ENCODE measurements at regions not wholly inside any gene's neighbourhood (a gene's known extent, or its start where the extent isn't known, plus 50 kb on each side); places are given as distances from the start of the nearest gene placed in this dataset.

DNA sequence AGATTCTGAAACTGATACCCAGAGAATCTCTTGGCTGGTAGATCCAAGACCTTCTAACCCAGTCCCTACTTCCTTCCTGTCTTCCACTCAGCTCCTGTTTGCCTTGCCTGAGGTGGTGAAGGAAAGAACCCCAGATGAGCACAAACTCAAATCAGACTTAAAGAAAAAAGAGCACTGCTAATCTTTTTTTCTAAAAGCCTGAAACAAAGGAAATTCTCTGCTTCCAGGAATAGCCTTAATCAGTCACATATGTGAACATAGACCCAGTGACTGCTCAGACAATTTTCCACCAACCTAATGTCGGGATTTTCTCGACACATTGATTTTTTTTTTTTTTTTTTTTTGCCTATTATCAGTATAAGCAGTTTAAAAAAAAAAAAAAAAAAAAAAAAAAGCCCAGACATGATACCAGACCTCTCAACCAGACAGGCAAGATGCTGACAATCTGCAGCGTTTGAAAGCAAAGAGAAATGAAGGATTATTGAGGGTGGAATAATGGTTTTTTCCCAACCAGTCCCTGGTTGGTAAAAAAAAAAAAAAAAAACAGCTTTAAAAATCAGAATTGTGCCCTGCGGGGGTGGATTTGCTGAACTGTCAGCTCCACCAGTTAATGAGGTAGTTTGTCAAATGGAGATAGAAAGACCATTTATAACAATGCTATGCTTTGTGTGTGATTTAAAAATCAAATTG is 256.8 kb upstream of the RARB start:
- TF ChIP-seq RFX1 (IDR thresholded peaks at IDR 0.05) (no peak), ZNF444 (CRISPR knock-in tag; IDR thresholded peaks at IDR 0.05) (no peak), LEF1 (IDR thresholded peaks at IDR 0.05) (no peak), SIN3B (IDR thresholded peaks at IDR 0.05; ENCODE audit: low read depth) (no peak), ZNF239 (CRISPR knock-in tag; IDR thresholded peaks at IDR 0.05) (no peak), HDAC2 (IDR thresholded peaks at IDR 0.05) (no peak), NFXL1 (CRISPR knock-in tag; IDR thresholded peaks at IDR 0.05) (no peak), FOXJ2 (tag; IDR thresholded peaks at IDR 0.05) (no peak), ZNF561 (CRISPR knock-in tag; conservative IDR thresholded peaks at IDR 0.05) (no peak), RBM39 (optimal IDR thresholded peaks at IDR 0.05; ENCODE audit: low read depth, low read length) (no peak), SMARCB1 (IDR thresholded peaks at IDR 0.05; ENCODE audit: insufficient read length, low read depth) (no peak), MEF2A (IDR thresholded peaks at IDR 0.05; ENCODE audit: control insufficient read depth, low read depth, low read length) (no peak), MCM7 (IDR thresholded peaks at IDR 0.05) (no peak), DNMT1 (IDR thresholded peaks at IDR 0.05) (no peak), SAFB (IDR thresholded peaks at IDR 0.05; ENCODE audit: borderline replicate concordance, low read depth, low read length) (no peak)
- TF ChIP-seq, protein P1, sequence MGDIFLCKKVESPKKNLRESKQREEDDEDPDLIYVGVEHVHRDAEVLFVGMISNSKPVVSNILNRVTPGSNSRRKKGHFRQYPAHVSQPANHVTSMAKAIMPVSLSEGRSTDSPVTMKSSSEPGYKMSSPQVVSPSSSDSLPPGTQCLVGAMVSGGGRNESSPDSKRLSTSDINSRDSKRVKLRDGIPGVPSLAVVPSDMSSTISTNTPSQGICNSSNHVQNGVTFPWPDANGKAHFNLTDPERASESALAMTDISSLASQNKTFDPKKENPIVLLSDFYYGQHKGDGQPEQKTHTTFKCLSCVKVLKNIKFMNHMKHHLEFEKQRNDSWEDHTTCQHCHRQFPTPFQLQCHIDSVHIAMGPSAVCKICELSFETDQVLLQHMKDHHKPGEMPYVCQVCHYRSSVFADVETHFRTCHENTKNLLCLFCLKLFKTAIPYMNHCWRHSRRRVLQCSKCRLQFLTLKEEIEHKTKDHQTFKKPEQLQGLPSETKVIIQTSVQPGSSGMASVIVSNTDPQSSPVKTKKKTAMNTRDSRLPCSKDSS (IDR thresholded peaks at IDR 0.05; ENCODE audit: low read depth, partially characterized antibody), result no peak
- TF ChIP-seq, protein P2, sequence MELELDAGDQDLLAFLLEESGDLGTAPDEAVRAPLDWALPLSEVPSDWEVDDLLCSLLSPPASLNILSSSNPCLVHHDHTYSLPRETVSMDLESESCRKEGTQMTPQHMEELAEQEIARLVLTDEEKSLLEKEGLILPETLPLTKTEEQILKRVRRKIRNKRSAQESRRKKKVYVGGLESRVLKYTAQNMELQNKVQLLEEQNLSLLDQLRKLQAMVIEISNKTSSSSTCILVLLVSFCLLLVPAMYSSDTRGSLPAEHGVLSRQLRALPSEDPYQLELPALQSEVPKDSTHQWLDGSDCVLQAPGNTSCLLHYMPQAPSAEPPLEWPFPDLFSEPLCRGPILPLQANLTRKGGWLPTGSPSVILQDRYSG (tag; conservative IDR thresholded peaks at IDR 0.05; ENCODE audit: low read depth), result no peak
- POLR2A ChIA-PET, result no interaction called here
- H3K9me1 ChIP-seq (ENCODE audit: control insufficient read depth, insufficient read depth, low read length), result no peaks in the 10 kb centered on the region
- no peak overlapping the region for H2AFZ ChIP-seq (ENCODE audit: low read depth, low read length)
- no peaks in the 10 kb centered on the region for H3K36me3 ChIP-seq (ENCODE audit: control insufficient read depth, insufficient read depth, low read length)
- H4K20me1 ChIP-seq (replicated peaks; ENCODE audit: control insufficient read depth, insufficient read depth, low read length), result no peaks in the 10 kb centered on the region
- intact Hi-C loops (cut with micrococcal nuclease), result no loop called here
- in situ Hi-C loops (cut with MboI), result no loop called here
- H3K79me2 ChIP-seq (ENCODE audit: control insufficient read depth, insufficient read depth, low read length), result no peaks in the 10 kb centered on the region
- no peak overlapping the region for H3K4me2 ChIP-seq (ENCODE audit: insufficient read depth, low read length)
- CTCF ChIA-PET (ENCODE audit: low intra/inter-chr PET ratio), result no interaction called here
- no peak overlapping the region for H3K27ac ChIP-seq (ENCODE audit: extremely low read depth, low read depth, low read length)
- H3K4me1 ChIP-seq (replicated peaks in 1 of 2; ENCODE audit: control insufficient read depth in 2 of 2, insufficient read depth in 2 of 2, low read length in 2 of 2), result no peaks in the 10 kb centered on the region
- DNase-seq (ENCODE audit: extremely low read depth in 1 of 4, low spot score in 3 of 4) (no peak), ATAC-seq (no peak), FAIRE-seq (no peak)
- H3K27me3 ChIP-seq (ENCODE audit: control insufficient read depth in 2 of 2, insufficient read depth in 2 of 2, low read length in 2 of 2), result no peaks in the 10 kb centered on the region
- no peak overlapping the region for H3K4me3 ChIP-seq
- 0% methylated on average over 4 of the region's 4 CpGs for WGBS (ENCODE audit: insufficient coverage, low coverage, missing lambda C conversion rate)
- no peak overlapping the region for H3K9ac ChIP-seq (ENCODE audit: insufficient read depth in 1 of 2, low read depth in 2 of 2, low read length in 2 of 2)
- no TSS peak for BruUV-seq (replicated peaks)
- no peaks in the 10 kb centered on the region for H3K9me3 ChIP-seq (replicated peaks; ENCODE audit: control insufficient read depth, insufficient read depth, low read depth, low read length)

Data from K562 (cell line).